ENCODE measurements at regions not wholly inside any gene's neighbourhood (a gene's known extent, or its start where the extent isn't known, plus 50 kb on each side); places are given as distances from the start of the nearest gene placed in this dataset.
"Not testable (repeated sequence)": the region's sequence is repeated elsewhere in the genome, so short reads cannot be mapped to it uniquely, and the experiment has no call there.

DNA sequence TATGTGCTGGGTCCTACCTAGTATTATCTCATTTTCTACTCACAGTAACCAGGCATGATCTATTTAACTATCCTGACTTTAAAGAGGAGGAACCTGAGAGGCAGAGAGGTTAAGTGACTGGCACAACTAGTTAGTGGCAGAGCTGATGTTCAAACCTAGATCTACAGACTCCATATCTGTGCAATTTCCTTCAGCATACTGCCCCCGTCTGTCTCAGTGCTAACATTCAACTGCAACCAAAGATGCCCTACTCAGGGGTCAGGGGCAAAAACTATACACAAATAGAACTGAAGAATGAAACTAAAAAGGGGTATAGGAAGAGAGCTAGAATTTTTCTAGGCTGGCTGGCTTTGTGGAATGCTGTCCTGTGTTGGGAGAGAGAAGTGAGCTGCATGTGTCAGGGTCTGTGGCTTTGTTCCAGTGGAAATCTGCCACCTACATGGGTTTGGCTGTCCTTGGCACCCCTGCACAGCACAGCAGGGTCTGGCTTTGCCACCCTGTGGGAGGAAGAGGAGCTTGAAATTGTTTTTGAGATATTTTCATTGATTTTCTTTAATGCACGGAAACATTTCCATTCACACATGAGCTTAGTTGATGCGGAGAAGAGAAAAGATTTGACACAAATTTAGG is 368.5 kb downstream of the RPS6KC1 start:
- Histone ChIP-seq H3K9me3 (ENCODE audit: insufficient read depth, low read depth, low read length) (no peaks in the 10 kb centered on the region), H3K9ac (ENCODE audit: low read depth, low read length) (no peak overlapping the region), H3K36me3 (ENCODE audit: insufficient read depth, low read depth, low read length) (no peaks in the 10 kb centered on the region), H3K27ac (ENCODE audit: low read length) (no peak overlapping the region), H3K4me3 (ENCODE audit: low read length) (no peak overlapping the region), H3K4me1 (ENCODE audit: insufficient read depth, low read length) (no peaks in the 10 kb centered on the region), H3K27me3 (ENCODE audit: insufficient read depth, low read length) (no peaks in the 10 kb centered on the region)

DNA sequence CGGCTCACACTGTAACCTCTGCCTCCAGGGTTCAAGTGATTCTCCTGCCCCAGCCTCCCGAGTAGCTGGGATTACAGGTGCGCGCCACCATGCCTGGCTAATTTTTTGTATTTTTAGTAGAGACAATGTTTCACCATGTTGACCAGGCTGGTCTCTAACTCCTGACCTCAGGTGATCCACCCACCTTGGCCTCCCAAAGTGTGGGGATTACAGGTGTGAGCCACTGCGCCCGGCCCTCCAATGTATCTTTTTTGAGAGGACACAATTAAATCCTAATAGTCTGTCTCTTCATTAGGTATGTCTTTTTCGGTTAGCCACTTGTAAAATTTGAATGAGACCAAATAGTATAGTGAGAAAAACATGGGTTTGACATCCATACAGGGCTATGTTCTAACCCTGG is 370.1 kb downstream of the RPS6KC1 start:
- not testable (repeated sequence) for H3K9ac ChIP-seq (ENCODE audit: low read depth, low read length); H3K36me3 ChIP-seq (ENCODE audit: insufficient read depth, low read depth, low read length); H3K27me3 ChIP-seq (ENCODE audit: insufficient read depth, low read length); H3K4me1 ChIP-seq (ENCODE audit: insufficient read depth, low read length); H3K9me3 ChIP-seq (ENCODE audit: insufficient read depth, low read depth, low read length); H3K27ac ChIP-seq (ENCODE audit: low read length); H3K4me3 ChIP-seq (ENCODE audit: low read length)

DNA sequence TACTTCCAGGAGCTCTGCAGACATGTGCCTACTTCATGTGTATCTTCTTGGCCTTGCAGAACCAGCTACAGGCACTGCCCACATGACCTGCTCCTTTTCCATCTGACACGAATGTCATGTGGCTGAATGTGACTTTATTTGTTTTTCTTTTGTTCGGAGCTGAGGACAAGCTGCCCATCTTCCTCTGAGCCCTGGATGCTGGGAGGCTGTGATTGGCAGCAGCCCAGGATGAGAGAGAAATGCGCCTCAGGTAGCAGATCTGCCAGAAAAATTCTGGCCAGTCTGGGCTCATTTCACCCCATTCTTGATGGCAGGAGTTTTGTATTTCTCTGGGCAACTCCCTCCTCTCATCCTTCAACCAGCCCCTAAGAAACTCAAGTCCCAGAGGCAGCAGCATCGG is 372.0 kb downstream of the RPS6KC1 start:
- Histone ChIP-seq H3K4me1 (ENCODE audit: insufficient read depth, low read length) (no peaks in the 10 kb centered on the region), H3K27me3 (ENCODE audit: insufficient read depth, low read length) (no peaks in the 10 kb centered on the region), H3K27ac (ENCODE audit: low read length) (no peak overlapping the region), H3K36me3 (ENCODE audit: insufficient read depth, low read depth, low read length) (no peaks in the 10 kb centered on the region), H3K9me3 (ENCODE audit: insufficient read depth, low read depth, low read length) (no peaks in the 10 kb centered on the region), H3K4me3 (ENCODE audit: low read length) (no peak overlapping the region), H3K9ac (ENCODE audit: low read depth, low read length) (no peak overlapping the region; the same call in 1 of the 2 replicates)

DNA sequence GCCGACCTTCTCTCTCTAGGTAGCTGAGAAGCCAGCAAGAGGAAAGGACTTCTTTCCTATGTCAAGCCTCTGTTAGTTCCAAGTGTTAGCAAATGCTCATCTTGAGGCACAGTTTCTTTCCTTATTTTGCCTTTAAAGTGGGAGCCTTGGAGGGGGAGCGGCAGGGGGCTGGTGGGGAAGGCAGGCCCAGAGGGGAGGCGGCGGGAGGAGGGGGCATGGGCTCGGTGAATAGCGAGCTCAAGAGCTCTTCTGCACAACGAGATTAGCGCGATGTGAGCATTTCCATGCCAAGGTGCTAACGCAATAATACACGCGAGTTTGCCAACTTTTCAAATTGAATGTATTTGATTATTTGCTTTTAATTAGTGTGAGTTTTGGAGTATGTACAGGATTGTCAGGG is 372.6 kb downstream of the RPS6KC1 start:
- H3K27me3 ChIP-seq (ENCODE audit: insufficient read depth, low read length), result no peaks in the 10 kb centered on the region
- no peaks in the 10 kb centered on the region for H3K9me3 ChIP-seq (ENCODE audit: insufficient read depth, low read depth, low read length)
- H3K4me1 ChIP-seq (ENCODE audit: insufficient read depth, low read length), result no peaks in the 10 kb centered on the region
- no peak overlapping the region; the same call in 1 of the 2 replicates for H3K9ac ChIP-seq (ENCODE audit: low read depth, low read length)
- H3K27ac ChIP-seq (ENCODE audit: low read length), result no peak overlapping the region
- no peak overlapping the region for H3K4me3 ChIP-seq (ENCODE audit: low read length)
- no peaks in the 10 kb centered on the region for H3K36me3 ChIP-seq (ENCODE audit: insufficient read depth, low read depth, low read length)

DNA sequence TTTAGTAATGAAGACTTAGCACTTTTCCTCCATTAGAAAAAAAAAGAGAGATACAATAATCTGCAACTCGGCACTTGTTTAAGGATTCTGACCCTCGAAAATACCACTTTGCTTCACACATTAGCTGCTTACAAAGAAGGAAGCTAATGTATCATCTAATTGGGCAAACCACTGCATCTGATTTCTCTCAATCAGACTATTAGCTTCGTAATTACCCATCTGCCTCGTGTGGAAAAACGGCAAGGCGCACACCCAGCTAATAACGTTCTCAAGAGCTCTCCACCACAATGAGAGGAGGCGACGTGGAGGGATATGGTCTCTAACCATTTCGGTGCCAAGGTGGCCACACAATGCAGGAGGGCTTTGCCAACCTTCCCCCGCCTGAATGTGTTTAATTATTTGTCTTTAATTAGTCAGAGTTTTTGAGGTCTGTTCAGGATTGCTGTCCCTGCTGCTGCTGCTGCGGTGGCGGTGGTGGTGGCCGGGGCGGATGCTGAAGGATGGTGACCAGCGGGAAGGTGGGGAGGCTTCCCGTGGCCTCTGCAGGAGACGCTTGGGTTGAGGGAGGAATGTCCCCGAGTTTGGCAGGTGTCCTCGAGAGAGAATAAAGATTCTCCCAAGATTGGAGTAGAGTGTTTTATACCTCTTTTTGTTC is 374.5 kb downstream of the RPS6KC1 start:
- Histone ChIP-seq H3K4me1 (ENCODE audit: insufficient read depth, low read length) (no peaks in the 10 kb centered on the region), H3K9ac (ENCODE audit: low read depth, low read length) (no peak overlapping the region), H3K9me3 (ENCODE audit: insufficient read depth, low read depth, low read length) (no peaks in the 10 kb centered on the region), H3K27ac (ENCODE audit: low read length) (no peak overlapping the region), H3K36me3 (ENCODE audit: insufficient read depth, low read depth, low read length) (no peaks in the 10 kb centered on the region), H3K27me3 (ENCODE audit: insufficient read depth, low read length) (no peaks in the 10 kb centered on the region), H3K4me3 (ENCODE audit: low read length) (no peak overlapping the region)

DNA sequence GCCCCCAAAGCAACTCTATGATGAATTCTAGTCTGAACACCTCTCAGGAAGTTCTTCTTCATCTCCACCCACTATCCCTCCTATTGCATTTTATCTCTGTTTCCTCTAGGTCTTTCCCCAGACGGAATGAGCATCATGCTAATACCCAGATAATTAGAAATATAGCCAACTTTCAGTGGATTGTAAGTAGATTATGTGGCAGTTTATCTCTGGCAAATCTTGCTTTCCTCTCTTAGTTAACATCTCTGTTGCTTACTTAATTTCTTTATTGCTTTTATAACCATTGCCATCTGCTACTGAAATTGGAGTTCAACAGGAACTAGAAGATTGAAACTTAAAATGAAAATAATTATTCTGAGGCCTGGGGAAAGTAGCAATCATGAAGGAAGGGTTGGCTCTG is 378.6 kb downstream of the RPS6KC1 start:
- Histone ChIP-seq H3K36me3 (ENCODE audit: insufficient read depth, low read depth, low read length) (no peaks in the 10 kb centered on the region), H3K4me3 (ENCODE audit: low read length) (no peak overlapping the region), H3K27me3 (ENCODE audit: insufficient read depth, low read length) (no peaks in the 10 kb centered on the region), H3K9ac (ENCODE audit: low read depth, low read length) (no peak overlapping the region), H3K9me3 (ENCODE audit: insufficient read depth, low read depth, low read length) (no peaks in the 10 kb centered on the region), H3K27ac (ENCODE audit: low read length) (no peak overlapping the region), H3K4me1 (ENCODE audit: insufficient read depth, low read length) (no peaks in the 10 kb centered on the region)

DNA sequence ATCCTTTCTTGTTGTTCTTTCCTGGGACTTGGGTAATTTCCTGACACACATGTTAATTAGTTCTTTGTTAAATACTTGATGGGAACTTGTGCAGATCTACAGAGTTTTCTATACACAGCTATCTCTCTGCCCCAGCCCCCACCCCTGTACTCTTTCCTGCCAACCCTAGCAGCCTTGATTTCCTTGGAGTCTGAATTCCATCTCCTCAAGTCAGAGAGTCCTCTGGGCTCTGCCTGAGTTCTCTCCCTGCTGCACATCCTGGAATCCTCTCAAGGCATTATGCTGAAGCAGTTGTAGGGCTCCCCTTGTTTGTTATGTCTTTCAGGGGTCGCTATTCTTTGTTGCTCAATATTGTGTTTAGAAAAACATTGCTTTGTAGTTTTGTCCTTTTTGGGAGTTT is 384.7 kb downstream of the RPS6KC1 start:
- no peak overlapping the region for H3K4me3 ChIP-seq (ENCODE audit: low read length)
- no peaks in the 10 kb centered on the region for H3K27me3 ChIP-seq (ENCODE audit: insufficient read depth, low read length)
- H3K9ac ChIP-seq (ENCODE audit: low read depth, low read length), result no peak overlapping the region
- no peaks in the 10 kb centered on the region for H3K36me3 ChIP-seq (ENCODE audit: insufficient read depth, low read depth, low read length)
- H3K4me1 ChIP-seq (ENCODE audit: insufficient read depth, low read length), result peaks cover 5% of the 10 kb centered on the region; the same call in 1 of the 2 replicates
- H3K9me3 ChIP-seq (ENCODE audit: insufficient read depth, low read depth, low read length), result no peaks in the 10 kb centered on the region
- H3K27ac ChIP-seq (ENCODE audit: low read length), result no peak overlapping the region

DNA sequence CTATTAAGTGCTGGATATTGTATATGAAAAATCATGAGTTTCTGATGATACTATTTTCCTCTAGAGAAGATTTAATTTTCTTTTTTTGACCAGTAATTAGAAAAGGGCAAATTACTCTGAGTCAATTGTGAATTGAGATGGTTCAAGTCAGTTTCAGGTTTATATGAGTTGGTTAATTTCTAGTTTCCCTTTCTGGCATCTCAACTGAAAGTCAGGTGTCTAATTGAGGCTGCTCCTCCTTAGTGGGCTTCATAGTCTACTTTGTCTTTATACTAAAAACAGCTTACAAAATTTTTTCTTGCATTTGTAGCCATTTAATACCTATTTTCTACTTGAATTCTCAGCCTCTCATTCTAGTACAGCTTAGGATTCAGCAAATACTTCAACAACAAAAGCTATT is 387.3 kb downstream of the RPS6KC1 start:
- Histone ChIP-seq H3K9me3 (ENCODE audit: insufficient read depth, low read depth, low read length) (no peaks in the 10 kb centered on the region), H3K27ac (ENCODE audit: low read length) (no peak overlapping the region), H3K27me3 (ENCODE audit: insufficient read depth, low read length) (no peaks in the 10 kb centered on the region), H3K4me1 (ENCODE audit: insufficient read depth, low read length) (peaks cover 5% of the 10 kb centered on the region; the same call in 1 of the 2 replicates), H3K9ac (ENCODE audit: low read depth, low read length) (no peak overlapping the region), H3K36me3 (ENCODE audit: insufficient read depth, low read depth, low read length) (no peaks in the 10 kb centered on the region), H3K4me3 (ENCODE audit: low read length) (no peak overlapping the region)

DNA sequence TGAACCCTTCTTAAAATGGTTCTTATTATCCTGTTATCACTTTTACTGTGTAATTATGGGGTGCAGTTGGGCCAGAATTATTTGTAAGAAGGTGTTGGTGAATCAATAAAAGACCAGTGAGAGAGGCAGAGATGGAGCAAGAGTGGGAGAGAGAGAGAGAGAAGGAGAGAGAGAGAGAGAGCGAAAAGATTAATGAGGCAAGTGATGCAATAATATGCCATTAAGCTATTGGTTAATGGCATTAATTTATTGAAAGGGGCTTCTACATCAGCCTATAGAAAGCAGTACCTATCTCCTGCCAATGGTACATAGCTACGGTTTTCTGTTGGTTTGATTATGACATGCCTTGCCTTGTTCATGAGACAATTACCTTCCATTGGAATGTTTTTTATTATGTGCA is 388.7 kb downstream of the RPS6KC1 start:
- Histone ChIP-seq H3K4me1 (ENCODE audit: insufficient read depth, low read length) (peaks cover 5% of the 10 kb centered on the region; the same call in 1 of the 2 replicates), H3K9ac (ENCODE audit: low read depth, low read length) (no peak overlapping the region), H3K36me3 (ENCODE audit: insufficient read depth, low read depth, low read length) (no peaks in the 10 kb centered on the region), H3K27me3 (ENCODE audit: insufficient read depth, low read length) (no peaks in the 10 kb centered on the region), H3K27ac (ENCODE audit: low read length) (no peak overlapping the region), H3K9me3 (ENCODE audit: insufficient read depth, low read depth, low read length) (no peaks in the 10 kb centered on the region), H3K4me3 (ENCODE audit: low read length) (no peak overlapping the region)

DNA sequence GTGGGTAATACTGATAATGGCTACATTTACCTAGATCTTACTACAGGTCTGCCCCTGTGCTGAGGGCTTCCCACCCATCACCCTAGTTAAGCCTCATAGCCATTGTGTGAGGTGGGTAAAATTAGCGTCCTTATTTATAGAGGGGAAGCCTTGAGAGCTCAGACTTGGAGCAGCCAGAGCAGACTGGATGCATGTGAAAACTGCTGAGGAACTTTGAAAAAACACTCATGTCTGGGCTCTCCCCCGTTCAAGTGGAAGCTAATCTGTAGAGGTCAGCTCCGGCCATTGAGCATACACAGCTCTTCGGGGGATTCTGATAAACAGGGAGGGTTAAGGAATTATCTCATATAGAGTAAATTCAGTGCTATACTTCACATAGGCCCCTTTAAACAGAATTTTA is 389.7 kb downstream of the RPS6KC1 start:
- no peak overlapping the region for H3K9ac ChIP-seq (ENCODE audit: low read depth, low read length)
- H3K27ac ChIP-seq (ENCODE audit: low read length), result no peak overlapping the region
- H3K27me3 ChIP-seq (ENCODE audit: insufficient read depth, low read length), result no peaks in the 10 kb centered on the region
- H3K9me3 ChIP-seq (ENCODE audit: insufficient read depth, low read depth, low read length), result no peaks in the 10 kb centered on the region
- no peaks in the 10 kb centered on the region for H3K36me3 ChIP-seq (ENCODE audit: insufficient read depth, low read depth, low read length)
- no peak overlapping the region for H3K4me3 ChIP-seq (ENCODE audit: low read length)
- H3K4me1 ChIP-seq (ENCODE audit: insufficient read depth, low read length), result peaks cover 2% of the 10 kb centered on the region; the same call in 1 of the 2 replicates

DNA sequence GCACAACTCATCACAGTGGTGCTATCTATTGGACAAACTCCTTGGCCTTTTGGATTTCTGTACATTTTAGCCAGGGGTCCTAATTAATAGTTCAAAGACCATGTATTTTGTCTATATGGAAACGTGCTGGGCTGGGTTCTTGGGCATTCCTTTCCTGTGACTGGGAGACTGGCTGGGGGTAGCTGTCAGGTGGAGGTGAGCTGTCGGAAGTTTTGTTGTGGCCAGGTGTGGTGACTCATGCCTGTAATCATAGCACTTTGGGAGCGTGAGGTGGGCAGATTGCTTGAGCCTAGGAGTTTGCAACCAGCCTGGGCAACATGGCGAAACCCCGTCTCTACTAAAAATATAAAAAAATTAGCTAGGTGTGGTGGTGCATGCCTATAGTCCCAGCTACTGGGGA is 392.4 kb downstream of the RPS6KC1 start:
- Histone ChIP-seq H3K4me3 (ENCODE audit: low read length) (no peak overlapping the region), H3K9ac (ENCODE audit: low read depth, low read length) (no peak overlapping the region), H3K36me3 (ENCODE audit: insufficient read depth, low read depth, low read length) (no peaks in the 10 kb centered on the region), H3K9me3 (ENCODE audit: insufficient read depth, low read depth, low read length) (no peaks in the 10 kb centered on the region), H3K27me3 (ENCODE audit: insufficient read depth, low read length) (no peaks in the 10 kb centered on the region), H3K4me1 (ENCODE audit: insufficient read depth, low read length) (no peaks in the 10 kb centered on the region), H3K27ac (ENCODE audit: low read length) (no peak overlapping the region)

DNA sequence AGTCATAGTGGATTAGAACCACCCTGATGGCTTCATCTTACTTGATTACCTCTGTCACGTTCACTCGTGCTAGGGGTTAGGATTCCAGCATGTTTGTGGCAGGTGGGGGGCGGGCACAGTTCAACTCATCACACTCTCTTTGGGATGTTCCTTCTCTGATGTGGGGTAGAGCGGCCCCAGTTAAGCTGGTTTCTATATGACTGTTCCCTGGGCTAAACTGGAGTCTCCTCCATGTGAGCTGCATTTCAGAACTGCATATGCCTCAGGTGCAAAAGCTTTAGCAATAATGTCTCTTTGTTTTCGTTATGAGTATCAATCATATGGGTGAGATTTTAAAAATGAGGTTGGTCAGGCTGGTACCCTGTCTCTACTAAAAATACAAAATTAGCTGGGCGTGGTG is 393.2 kb downstream of the RPS6KC1 start:
- Histone ChIP-seq H3K36me3 (ENCODE audit: insufficient read depth, low read depth, low read length) (no peaks in the 10 kb centered on the region), H3K27ac (ENCODE audit: low read length) (no peak overlapping the region), H3K4me3 (ENCODE audit: low read length) (no peak overlapping the region), H3K9me3 (ENCODE audit: insufficient read depth, low read depth, low read length) (no peaks in the 10 kb centered on the region), H3K9ac (ENCODE audit: low read depth, low read length) (no peak overlapping the region), H3K27me3 (ENCODE audit: insufficient read depth, low read length) (no peaks in the 10 kb centered on the region), H3K4me1 (ENCODE audit: insufficient read depth, low read length) (no peaks in the 10 kb centered on the region)

Measured in iPS-20b (cell line).